ENCODE measurements at regions not wholly inside any gene's neighbourhood (a gene's known extent, or its start where the extent isn't known, plus 50 kb on each side); places are given as distances from the start of the nearest gene placed in this dataset.

DNA sequence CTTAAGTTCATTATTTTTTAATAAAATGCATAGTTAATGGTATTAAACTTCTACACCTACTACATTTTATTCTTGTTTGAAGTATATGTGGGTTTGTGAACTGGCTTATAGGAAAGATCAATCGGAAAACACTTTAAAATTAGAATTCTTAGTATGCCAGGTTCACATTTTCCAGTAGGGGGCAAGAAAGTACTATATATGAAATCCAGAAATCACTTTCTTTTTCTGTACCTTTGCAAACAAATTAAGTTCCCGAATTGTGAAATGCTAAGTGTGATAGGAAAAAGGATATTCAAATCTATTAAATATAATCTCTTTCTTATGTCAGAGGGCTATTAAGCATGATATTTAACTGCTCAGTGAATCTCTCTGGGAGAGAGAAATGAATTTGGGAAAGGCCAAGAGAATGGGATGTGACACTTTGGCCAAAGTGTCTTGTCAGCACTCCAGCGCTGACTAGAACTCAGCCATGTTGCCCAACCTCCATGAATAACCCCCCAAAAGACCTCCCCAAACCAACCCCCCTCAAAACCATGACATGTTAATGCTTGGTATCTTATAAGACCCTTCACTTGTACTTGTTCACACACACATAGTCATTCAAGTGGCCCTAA, 122.6 kb upstream of the SLC10A2 start:
- Histone ChIP-seq H2BK20ac (ENCODE audit: low read length) (no peak overlapping the region), H4K91ac (replicated peaks; ENCODE audit: insufficient read length, low read length) (no peak overlapping the region), H3K4me1 (replicated peaks in 1 of 4; ENCODE audit: control insufficient read depth in 3 of 4, insufficient read depth in 4 of 4, low read length in 3 of 4) (no peaks in the 10 kb centered on the region; a peak in 1 of 7 replicates), H2BK120ac (replicated peaks; ENCODE audit: low read depth, low read length) (no peak overlapping the region), H4K20me1 (replicated peaks in 1 of 2; ENCODE audit: control insufficient read depth in 1 of 2, insufficient read depth in 2 of 2, low read length in 2 of 2) (no peaks in the 10 kb centered on the region), H3K23me2 (ENCODE audit: low read depth, low read length) (no peaks in the 10 kb centered on the region), H4K5ac (ENCODE audit: insufficient read length, low read depth, low read length) (no peak overlapping the region), H3K4ac (replicated peaks; ENCODE audit: insufficient read length, low read depth, low read length) (no peak overlapping the region), H3K23ac (ENCODE audit: insufficient read length) (no peak overlapping the region), H3K56ac (replicated peaks; ENCODE audit: insufficient read length, low read depth, low read length) (no peak overlapping the region), H3K79me2 (ENCODE audit: control insufficient read depth in 1 of 2, insufficient read depth in 2 of 2, low read length in 2 of 2) (no peaks in the 10 kb centered on the region), H3K4me2 (ENCODE audit: insufficient read depth in 1 of 2, low read depth in 2 of 2, low read length in 2 of 2) (no peak overlapping the region), H2BK15ac (ENCODE audit: low read length) (no peak overlapping the region), H2AFZ (ENCODE audit: low read length) (no peak overlapping the region), H2BK5ac (ENCODE audit: low read depth, low read length) (no peak overlapping the region), H2AK5ac (ENCODE audit: low read depth, low read length) (no peak overlapping the region), H4K8ac (ENCODE audit: extremely low read depth, insufficient read depth, low read length) (no peak overlapping the region), H3K9ac (replicated peaks in 1 of 4; ENCODE audit: extremely low read depth in 1 of 4, low read depth in 3 of 4, low read length in 3 of 4) (no peak overlapping the region), H3K18ac (ENCODE audit: extremely low read depth, low read length) (no peak overlapping the region), H3K14ac (ENCODE audit: insufficient read length) (no peak overlapping the region), H3K9me3 (ENCODE audit: insufficient read depth in 2 of 2, low read depth in 1 of 2, low read length in 1 of 2) (no peaks in the 10 kb centered on the region), H3K4me3 (ENCODE audit: extremely low read depth in 1 of 4, insufficient read depth in 2 of 4, low read depth in 3 of 4, low read length in 4 of 4) (no peak overlapping the region), H3K36me3 (ENCODE audit: control insufficient read depth in 2 of 4, insufficient read depth in 4 of 4, low read length in 3 of 4) (no peaks in the 10 kb centered on the region), H3K79me1 (ENCODE audit: low read depth, low read length) (no peaks in the 10 kb centered on the region), H3K27ac (ENCODE audit: low read depth, low read length) (no peak overlapping the region), H3K27me3 (replicated peaks in 1 of 4; ENCODE audit: control insufficient read depth in 3 of 4, extremely low read depth in 1 of 4, insufficient read depth in 3 of 4, low read length in 3 of 4) (no peaks in the 10 kb centered on the region), H2BK12ac (ENCODE audit: low read depth, low read length) (no peak overlapping the region)
- no peak for DNase-seq (ENCODE audit: low read depth in 1 of 2, low spot score in 2 of 2)
- ChIA-PET CTCF (ENCODE audit: partially characterized antibody) (interaction anchor here (0.6 to 2.4 kb wide), 35 partner anchors 9 to 1870 kb away, joined by 3 to 8 read pairs (median 3); no protein-coding TSS in a partner anchor), POLR2A (ENCODE audit: partially characterized antibody) (no interaction called here)
- TF ChIP-seq CTCF (IDR thresholded peaks at IDR 0.05; ENCODE audit: control extremely low read depth in 1 of 3, insufficient read depth in 1 of 3, low read depth in 1 of 3, low read length in 3 of 3) (peak in 2 of 3 experiments; percentile 27 to 39; a peak in 2 of 4 replicates), SAP30 (IDR thresholded peaks at IDR 0.05; ENCODE audit: insufficient read depth, insufficient replicate concordance, low read length) (no peak), SUZ12 (IDR thresholded peaks at IDR 0.05; ENCODE audit: low read length) (no peak), RAD21 (IDR thresholded peaks at IDR 0.05 in 1 of 2, conservative IDR thresholded peaks at IDR 0.05 in 1 of 2; ENCODE audit: low read depth in 2 of 2, low read length in 2 of 2) (peak; percentile 62 to 75)
- WGBS, 2 experiments (ENCODE audit: extremely low coverage in 1 of 2, insufficient coverage in 1 of 2, insufficient read length in 1 of 2, insufficient replicate concordance in 2 of 2, low coverage in 1 of 2, low lambda C conversion rate in 2 of 2, missing lambda C conversion rate in 1 of 2), result 84% methylated on average over 3 of the region's 3 CpGs; no CpG with 5 or more reads in 1 of the 2 experiments
- no peak for FAIRE-seq
